22Rv1 (cell line): ENCODE measurements at regions not wholly inside any gene's neighbourhood (a gene's known extent, or its start where the extent isn't known, plus 50 kb on each side); places are given as distances from the start of the nearest gene placed in this dataset.

Experiments
- H3K27ac ChIP-seq: fragments of 450-650 bp; 2 replicates; pipeline ENCODE4 v1.5.1; 2017
- CTCF ChIP-seq: fragments of 450-650 bp; IDR thresholded peaks from 2 replicates; pipeline ENCODE4 v1.5.1; 2017; ENCODE audit warnings: mild to moderate bottlenecking
- ZFX ChIP-seq: fragments of 450-650 bp; IDR thresholded peaks from 2 replicates; pipeline ENCODE4 v1.6.1; 2017; ENCODE audit warnings: antibody characterized with exemption, borderline replicate concordance

GRCh38 chr7:131654668-131655326 lies 98.4 kb upstream of the PODXL start:
- TF ChIP-seq CTCF (peak; percentile 86), ZFX (no peak)
- H3K27ac ChIP-seq: no peak overlapping the region

GRCh38 chr7:131654249-131654558 lies 97.8 kb upstream of the PODXL start:
- TF ChIP-seq CTCF: no peak
- TF ChIP-seq ZFX: no peak
- no peak overlapping the region for H3K27ac ChIP-seq

- no peak for TF ChIP-seq ZFX
- TF ChIP-seq CTCF: no peak
- no peak overlapping the region for H3K27ac ChIP-seq
Measured at GRCh38 chr7:131653418-131654248, 97.2 kb upstream of the PODXL start.

- TF ChIP-seq CTCF: no peak
- no peak for TF ChIP-seq ZFX
- no peak overlapping the region for H3K27ac ChIP-seq
Measured at GRCh38 chr7:131652934-131653333, 96.5 kb upstream of the PODXL start.

- no peak overlapping the region for H3K27ac ChIP-seq
- TF ChIP-seq CTCF (no peak), ZFX (no peak)
Measured at GRCh38 chr7:131652194-131652593, 95.8 kb upstream of the PODXL start.

- no peak for TF ChIP-seq ZFX
- TF ChIP-seq CTCF: no peak
- no peak overlapping the region for H3K27ac ChIP-seq
Measured at GRCh38 chr7:131649879-131650278, 93.5 kb upstream of the PODXL start.

- no peak overlapping the region for H3K27ac ChIP-seq
- no peak for TF ChIP-seq ZFX
- TF ChIP-seq CTCF: no peak
Measured at GRCh38 chr7:131649003-131649541, 92.6 kb upstream of the PODXL start.
